HUES6 (cell line): ENCODE measurements at regions not wholly inside any gene's neighbourhood (a gene's known extent, or its start where the extent isn't known, plus 50 kb on each side); places are given as distances from the start of the nearest gene placed in this dataset.

Source experiments
- H3K27ac ChIP-seq: 2 replicates; pipeline ENCODE4 v1.7.0; 2013; ENCODE audit warnings: low read depth, mild to moderate bottlenecking, low read length, inconsistent platforms
- H3K27me3 ChIP-seq: 2 replicates; pipeline ENCODE4 v1.6.1; 2013; ENCODE audit warnings: low read length; ENCODE audit not compliant: control insufficient read depth, insufficient read depth
- H3K36me3 ChIP-seq: 2 replicates; pipeline ENCODE4 v1.6.1; 2013; ENCODE audit warnings: low read length; ENCODE audit not compliant: control insufficient read depth, insufficient read depth
- H3K4me1 ChIP-seq: 2 replicates; pipeline ENCODE4 v1.6.1; 2013; ENCODE audit warnings: low read length; ENCODE audit not compliant: control insufficient read depth, insufficient read depth
- H3K4me3 ChIP-seq: 2 replicates; pipeline ENCODE4 v1.5.1; 2013; ENCODE audit warnings: low read depth, low read length
- H3K9ac ChIP-seq: one replicate; pipeline ENCODE4 v1.6.1; 2013; ENCODE audit warnings: mild to moderate bottlenecking, low read length
- H3K9me3 ChIP-seq: 2 replicates; pipeline ENCODE4 v1.6.1; 2013; ENCODE audit warnings: low read depth, low read length; ENCODE audit not compliant: control insufficient read depth, insufficient read depth

DNA sequence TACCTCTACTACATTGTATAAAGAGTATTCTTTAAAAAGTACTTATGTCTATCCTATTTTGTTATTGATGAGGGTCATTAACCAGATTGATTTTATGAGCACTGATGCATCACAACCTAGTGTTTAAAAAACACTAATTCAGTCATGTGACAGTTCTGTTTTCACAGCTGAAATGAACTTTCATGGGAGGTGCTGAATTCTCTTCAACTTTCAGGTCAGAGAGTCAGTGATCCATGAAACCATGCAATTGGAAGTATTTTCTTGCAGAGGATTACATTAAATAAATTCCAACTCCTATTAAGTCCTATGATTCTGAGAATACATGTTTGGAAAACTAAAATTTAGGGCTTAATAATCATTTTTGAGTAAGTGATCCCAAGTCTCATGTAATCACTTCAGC, 889.4 kb downstream of the KCNA4 start:
- Histone ChIP-seq H3K4me3 (no peak overlapping the region), H3K36me3 (no peaks in the 10 kb centered on the region), H3K27me3 (no peaks in the 10 kb centered on the region), H3K4me1 (no peaks in the 10 kb centered on the region), H3K9me3 (no peaks in the 10 kb centered on the region), H3K27ac (no peak overlapping the region), H3K9ac (no peak overlapping the region)

DNA sequence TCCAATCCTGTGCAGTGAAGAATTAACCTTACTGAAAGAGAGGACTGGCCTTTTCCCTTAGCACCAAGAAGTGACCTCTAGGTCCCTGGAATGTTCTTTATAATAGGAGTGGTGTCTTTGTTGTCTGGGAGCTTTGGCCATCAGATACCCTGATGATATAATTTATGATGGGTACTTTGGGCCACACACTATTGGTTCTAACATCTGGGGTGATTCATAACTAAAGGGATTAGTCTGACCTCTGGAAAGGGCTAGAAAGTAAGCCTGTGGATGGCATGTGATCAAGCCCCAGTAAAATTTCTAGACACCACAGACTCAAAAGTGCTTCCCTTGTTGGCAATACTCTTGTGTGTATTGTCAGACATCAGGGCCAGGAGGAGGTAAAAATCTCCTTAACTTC, 891.2 kb downstream of the KCNA4 start:
- Histone ChIP-seq H3K9ac (no peak overlapping the region), H3K4me1 (no peaks in the 10 kb centered on the region), H3K27me3 (no peaks in the 10 kb centered on the region), H3K4me3 (no peak overlapping the region), H3K36me3 (no peaks in the 10 kb centered on the region), H3K27ac (no peak overlapping the region), H3K9me3 (no peaks in the 10 kb centered on the region)

DNA sequence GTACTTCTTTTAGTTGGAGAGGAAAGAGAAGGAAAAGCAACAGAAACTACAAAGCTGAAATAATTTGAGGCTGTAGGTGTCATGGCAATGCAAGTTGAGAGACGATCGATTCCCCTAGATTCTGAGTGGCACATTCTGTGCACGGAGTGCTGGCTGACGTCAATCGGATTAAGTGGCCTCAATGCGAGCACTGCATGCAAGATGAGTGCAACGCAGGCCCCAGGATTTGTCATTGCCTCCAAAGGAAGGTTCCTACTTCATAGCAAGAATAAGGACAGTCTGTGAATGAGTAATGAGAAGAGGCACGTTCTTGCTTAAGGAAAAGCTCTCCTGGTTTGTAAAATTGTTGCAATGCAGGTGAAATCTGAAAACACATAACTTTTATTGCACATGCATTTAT, 892.4 kb downstream of the KCNA4 start:
- no peak overlapping the region for H3K4me3 ChIP-seq
- H3K27me3 ChIP-seq: no peaks in the 10 kb centered on the region
- H3K27ac ChIP-seq: no peak overlapping the region
- H3K9me3 ChIP-seq: no peaks in the 10 kb centered on the region
- H3K9ac ChIP-seq: no peak overlapping the region
- H3K36me3 ChIP-seq: no peaks in the 10 kb centered on the region
- no peaks in the 10 kb centered on the region for H3K4me1 ChIP-seq

DNA sequence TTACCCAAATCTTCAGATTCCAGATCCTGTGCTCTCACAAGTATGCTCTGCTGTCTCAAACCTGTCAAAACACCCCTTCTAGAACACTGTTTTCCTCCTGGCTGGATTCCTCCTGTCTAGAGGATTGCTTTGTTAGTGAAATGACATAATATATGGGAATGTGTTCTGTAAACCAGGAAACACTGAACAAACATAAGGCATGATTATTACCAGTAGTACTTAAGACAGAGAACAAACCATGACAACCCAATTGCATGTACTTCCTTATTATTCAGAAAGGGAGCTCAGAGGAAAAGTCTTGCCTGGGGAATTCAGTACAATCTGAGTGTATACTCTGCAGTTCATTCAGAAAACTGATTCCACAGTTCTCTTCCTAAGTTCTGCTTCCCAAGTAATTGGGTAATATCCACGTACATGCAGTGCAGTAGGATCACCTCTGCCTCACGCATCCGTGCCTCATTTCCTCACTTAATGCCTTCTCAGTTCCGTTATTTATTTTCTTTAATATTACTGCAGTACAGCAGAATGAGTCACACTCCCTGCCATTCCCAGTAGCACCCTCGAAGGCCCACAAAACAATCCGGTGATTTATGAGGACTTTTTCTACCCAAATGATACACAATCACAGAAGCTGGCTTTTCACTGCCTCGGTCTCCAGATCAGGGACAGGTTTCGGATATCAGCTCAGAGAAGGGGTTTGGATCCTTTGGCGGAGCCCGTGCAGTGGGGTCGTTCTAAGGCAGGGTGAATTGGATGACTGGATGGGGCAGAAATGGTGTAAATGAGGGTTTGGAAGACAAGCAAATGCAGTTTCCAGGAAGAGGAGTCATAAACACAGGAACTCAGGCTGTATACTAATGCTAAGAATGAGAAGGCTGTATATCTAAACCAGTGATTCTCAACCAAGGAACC, 896.9 kb downstream of the KCNA4 start:
- no peak overlapping the region for H3K27ac ChIP-seq
- no peaks in the 10 kb centered on the region for H3K27me3 ChIP-seq
- no peak overlapping the region for H3K4me3 ChIP-seq
- no peak overlapping the region for H3K9ac ChIP-seq
- H3K4me1 ChIP-seq: no peaks in the 10 kb centered on the region
- H3K36me3 ChIP-seq: no peaks in the 10 kb centered on the region
- H3K9me3 ChIP-seq: no peaks in the 10 kb centered on the region

DNA sequence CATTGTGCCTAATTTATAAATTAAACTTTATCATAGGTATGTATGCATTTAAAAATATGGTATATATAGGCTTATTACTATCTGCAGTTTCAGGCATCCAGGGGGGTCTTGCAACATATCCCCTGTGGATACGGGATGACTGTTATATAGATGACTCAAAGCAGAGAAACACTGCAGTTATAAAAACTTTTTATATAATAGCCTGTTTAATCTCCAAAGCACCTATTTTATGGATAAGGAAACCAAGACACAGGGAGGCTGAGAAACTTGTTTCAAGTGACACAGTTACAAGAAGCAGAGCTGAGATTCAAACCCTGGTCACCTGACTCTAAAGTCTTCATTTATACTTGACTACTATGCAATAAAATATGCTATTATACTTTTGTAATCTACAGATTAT, 897.7 kb downstream of the KCNA4 start:
- Histone ChIP-seq H3K4me3 (no peak overlapping the region), H3K9me3 (no peaks in the 10 kb centered on the region), H3K4me1 (no peaks in the 10 kb centered on the region), H3K36me3 (no peaks in the 10 kb centered on the region), H3K27ac (no peak overlapping the region), H3K9ac (no peak overlapping the region), H3K27me3 (no peaks in the 10 kb centered on the region)

DNA sequence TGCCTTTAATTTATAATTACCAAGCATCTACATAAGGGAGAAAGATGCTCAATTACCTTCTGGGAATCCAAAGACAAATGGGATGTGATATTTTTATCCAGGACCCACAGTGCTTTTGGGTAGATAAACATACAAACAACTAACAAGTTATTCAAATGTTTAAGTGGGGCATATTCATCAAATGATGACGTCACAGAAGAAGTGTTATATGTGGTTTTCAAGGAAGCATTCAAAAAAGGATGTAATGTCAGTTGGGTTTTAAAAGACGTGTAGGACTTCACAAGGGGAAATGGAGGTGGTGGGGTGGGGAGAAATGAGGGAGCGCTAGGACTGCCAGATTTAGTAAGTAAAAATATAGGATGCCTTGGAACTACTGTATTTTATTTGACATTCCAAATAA, 915.9 kb downstream of the KCNA4 start:
- Histone ChIP-seq H3K9ac (no peak overlapping the region), H3K4me1 (no peaks in the 10 kb centered on the region), H3K9me3 (peaks cover 7% of the 10 kb centered on the region), H3K27ac (no peak overlapping the region), H3K4me3 (no peak overlapping the region), H3K36me3 (no peaks in the 10 kb centered on the region), H3K27me3 (no peaks in the 10 kb centered on the region)

DNA sequence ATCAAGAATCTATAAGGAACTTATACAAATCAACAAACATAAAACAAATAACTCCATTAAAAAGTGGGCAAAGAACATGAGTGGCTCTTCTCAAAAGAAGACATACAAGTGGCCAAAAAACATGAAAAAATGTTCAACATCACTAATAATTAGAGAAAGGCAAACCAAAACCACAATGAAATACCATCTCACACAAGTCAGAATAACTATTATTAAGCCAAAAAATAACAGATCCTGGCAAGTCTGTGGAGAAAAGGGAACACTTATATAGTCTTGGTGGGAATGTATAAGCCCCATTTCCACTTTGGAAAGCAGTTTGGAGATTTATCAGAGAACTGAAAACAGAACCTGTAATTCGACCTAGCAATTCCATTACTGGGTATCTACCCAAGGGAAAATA, 921.0 kb downstream of the KCNA4 start:
- Histone ChIP-seq H3K27me3 (no peaks in the 10 kb centered on the region), H3K4me3 (no peak overlapping the region), H3K4me1 (no peaks in the 10 kb centered on the region)

DNA sequence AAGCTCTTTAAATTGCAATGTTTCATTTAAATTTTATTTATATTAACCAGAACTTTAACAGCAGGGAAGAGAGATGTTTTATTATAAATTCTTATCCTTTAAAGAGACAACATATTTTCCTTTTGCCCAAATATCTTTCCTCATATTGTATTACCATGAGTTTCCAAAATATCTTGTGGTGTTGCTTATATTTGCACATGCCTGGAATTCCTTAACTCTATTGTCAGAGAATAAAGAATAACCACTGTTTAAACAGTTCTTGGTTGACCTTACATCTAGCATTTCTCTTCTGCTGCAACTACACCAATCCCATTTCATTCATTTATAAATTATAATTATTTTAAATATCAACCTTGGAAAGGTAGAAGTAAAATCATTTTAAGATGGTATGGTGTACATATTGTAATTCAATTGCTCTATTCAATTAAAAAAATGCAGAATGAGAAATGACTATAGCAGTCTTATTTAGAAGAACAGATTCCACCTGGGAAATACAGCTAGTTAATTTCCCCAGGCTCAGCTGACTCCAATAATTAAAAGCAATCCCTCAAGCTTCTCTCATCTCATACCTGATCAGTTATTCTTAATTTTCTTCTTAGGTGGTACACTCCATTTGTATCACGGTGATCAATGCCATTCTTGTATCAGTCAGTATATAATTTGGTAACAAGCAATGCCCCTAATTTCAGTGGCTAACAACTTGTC, 923.3 kb downstream of the KCNA4 start:
- Histone ChIP-seq H3K9ac (no peak overlapping the region), H3K27ac (no peak overlapping the region), H3K27me3 (no peaks in the 10 kb centered on the region), H3K9me3 (no peaks in the 10 kb centered on the region), H3K4me1 (no peaks in the 10 kb centered on the region), H3K4me3 (no peak overlapping the region), H3K36me3 (no peaks in the 10 kb centered on the region)

More for the DNA sequence above, 921.0 kb downstream of the KCNA4 start:
- H3K27ac ChIP-seq: no peak overlapping the region
- H3K36me3 ChIP-seq: no peaks in the 10 kb centered on the region
- no peak overlapping the region for H3K9ac ChIP-seq
- no peaks in the 10 kb centered on the region for H3K9me3 ChIP-seq

DNA sequence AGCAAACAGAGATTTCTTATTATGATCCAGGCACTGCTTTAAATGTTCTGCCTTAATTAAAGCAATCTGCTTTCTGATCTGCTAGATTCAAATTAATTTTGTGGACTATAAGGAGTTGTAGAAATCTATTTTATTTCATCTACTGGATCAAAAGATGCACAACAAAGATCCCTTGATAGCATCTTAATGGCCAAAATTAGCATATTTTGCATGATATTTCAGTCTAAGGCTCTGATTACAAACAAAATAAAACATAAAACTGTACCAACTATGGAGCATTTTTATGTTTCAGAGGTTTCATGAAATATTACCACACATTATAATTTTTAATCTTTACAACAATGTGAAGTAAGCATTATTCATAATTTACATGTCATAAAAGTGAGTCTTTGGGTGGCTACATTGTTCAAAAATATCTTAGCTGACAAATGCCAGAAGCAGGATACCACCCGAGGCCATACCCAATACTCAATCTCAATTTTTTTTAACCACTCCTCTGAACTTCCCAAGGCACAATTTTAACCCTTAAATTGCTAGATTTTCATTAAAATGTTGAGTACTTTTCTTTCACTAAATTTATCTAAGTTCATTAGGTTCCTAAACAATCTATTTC, 929.5 kb downstream of the KCNA4 start:
- Histone ChIP-seq H3K4me3 (no peak overlapping the region), H3K4me1 (no peaks in the 10 kb centered on the region), H3K9me3 (no peaks in the 10 kb centered on the region), H3K27me3 (no peaks in the 10 kb centered on the region), H3K9ac (no peak overlapping the region), H3K27ac (no peak overlapping the region), H3K36me3 (no peaks in the 10 kb centered on the region)

DNA sequence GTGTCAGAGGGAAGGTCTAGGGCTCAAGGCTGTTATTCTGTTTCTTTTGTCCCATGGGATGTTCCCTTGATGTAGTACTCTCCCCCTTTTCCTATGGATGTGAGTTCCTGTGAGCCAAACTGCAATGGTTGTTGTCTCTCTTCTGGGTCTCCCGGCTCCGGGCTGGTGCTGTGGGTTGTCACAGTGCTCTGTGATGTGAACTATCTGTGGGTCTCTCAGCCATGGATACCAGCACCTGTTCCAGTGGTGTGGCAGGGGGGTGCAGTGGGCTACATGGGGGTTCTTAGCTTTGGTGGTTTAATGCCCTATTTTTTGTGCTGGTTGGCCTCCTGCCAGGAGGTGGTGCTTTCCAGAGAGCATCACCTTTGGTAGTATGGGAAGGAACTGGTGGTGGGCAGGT, 941.1 kb downstream of the KCNA4 start:
- no peak overlapping the region for H3K9ac ChIP-seq
- H3K27me3 ChIP-seq: no peaks in the 10 kb centered on the region
- H3K4me3 ChIP-seq: no peak overlapping the region
- H3K4me1 ChIP-seq: no peaks in the 10 kb centered on the region
- no peak overlapping the region for H3K27ac ChIP-seq
- no peaks in the 10 kb centered on the region for H3K36me3 ChIP-seq
- peaks cover 7% of the 10 kb centered on the region; the same call in 1 of the 2 replicates for H3K9me3 ChIP-seq
